HG03342 (cell line): ENCODE measurements at regions not wholly inside any gene's neighbourhood (a gene's known extent, or its start where the extent isn't known, plus 50 kb on each side); places are given as distances from the start of the nearest gene placed in this dataset.

Source experiments
- ATAC-seq: cut with Tn5 transposase; IDR thresholded peaks from one replicate; pipeline ENCODE4 v1.9.1; 2021; ENCODE audit warnings: mild to moderate bottlenecking, moderate library complexity; ENCODE audit not compliant: unreplicated experiment

DNA sequence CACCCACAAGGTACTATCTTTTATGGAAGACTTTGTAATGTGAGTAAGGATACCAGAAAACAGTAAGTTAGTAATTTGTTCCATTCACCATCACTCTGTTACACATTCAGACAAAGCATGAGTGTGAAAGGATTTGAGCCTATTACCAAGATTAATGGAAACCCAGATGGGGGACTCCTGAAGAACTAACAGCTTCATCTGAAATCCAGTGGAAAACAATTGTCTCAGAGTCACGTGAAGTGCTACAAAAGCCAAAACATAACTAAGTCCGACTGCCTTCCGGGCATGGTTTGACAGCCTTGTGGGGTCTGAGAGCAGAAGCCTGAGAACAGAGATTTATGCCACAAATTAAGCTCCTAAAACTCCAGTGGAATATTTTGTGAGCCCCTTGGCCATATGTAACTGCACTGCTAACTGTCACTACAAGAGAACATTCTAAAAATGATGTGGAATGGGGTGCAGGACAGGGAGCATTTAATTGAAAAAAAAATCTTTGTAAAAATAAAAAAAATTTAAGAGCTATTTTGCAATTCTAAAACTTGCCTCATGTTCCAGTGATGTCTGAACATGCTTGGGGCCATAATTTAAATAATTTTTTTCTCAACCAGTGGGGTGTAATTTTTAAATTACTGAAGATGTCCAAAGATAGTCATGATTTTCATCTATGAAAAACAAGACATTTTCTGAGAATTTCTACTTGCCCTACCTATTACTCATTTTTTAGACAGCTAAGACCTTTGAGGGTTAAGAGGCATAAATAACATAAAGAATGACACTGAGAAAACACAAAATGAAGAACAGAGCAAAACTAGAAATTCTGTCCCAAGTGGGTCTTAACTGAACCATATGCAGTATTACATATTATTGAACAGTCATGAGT lies 555.0 kb downstream of the INHBA start:
- ATAC-seq = no peak

DNA sequence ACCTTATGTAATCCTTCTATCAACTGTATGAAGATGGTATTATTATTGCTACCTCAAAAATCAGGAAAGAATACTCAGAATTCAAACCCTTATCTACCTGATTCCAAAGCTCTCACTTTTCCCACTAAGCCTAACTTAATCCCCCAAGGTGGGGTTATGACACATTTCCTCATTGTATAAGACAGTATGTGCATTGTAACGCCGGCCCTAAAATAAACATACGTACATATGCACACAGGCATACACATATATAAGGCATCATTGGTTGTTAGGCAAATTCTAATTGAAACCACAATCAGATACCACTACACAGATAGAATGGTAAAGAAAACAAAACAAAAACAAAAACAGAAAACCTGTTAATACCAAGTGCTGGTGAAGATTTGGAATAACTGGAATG lies 556.5 kb downstream of the INHBA start:
- ATAC-seq = no peak

DNA sequence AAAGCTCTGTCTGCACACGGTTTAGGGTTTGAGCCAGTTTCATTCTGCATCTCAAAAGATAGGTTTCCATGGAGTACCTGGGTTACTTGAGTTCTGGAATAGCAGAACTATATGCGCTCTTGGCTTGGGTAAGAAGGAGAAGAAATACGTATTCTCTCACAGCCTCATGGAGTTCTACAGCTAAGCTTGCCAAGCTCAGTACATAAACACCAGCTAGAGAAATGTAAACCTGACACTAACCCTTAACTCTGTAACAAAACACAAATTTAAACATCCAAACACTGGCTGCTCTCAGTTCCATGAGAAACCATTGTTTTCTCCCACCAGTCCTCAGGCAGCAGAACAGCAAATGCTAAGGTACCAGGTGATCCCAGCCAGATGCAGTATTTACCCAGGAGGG lies 557.2 kb downstream of the INHBA start:
- ATAC-seq = no peak

- no peak for ATAC-seq
Observed at GRCh38 chr7:41142904-41143473, 559.9 kb downstream of the INHBA start.

DNA sequence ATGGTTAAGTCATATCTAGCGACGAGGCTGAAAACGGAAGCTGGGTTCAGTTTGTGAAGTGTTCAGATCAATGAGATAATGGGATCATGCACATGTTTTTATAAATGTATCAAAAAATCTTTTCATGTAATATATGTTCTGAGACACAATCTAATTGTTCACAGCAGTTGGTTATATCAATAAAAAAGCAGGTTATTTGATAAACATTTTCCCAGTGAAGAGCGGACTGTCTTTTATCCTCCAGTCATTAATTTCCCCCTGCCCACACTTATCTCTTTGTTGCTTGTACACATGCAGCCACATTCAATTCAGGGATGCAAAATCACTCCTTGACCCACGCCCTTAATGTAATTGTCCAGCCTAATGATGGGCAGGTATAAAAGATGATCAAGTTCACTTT lies 563.1 kb downstream of the INHBA start:
- no peak for ATAC-seq

DNA sequence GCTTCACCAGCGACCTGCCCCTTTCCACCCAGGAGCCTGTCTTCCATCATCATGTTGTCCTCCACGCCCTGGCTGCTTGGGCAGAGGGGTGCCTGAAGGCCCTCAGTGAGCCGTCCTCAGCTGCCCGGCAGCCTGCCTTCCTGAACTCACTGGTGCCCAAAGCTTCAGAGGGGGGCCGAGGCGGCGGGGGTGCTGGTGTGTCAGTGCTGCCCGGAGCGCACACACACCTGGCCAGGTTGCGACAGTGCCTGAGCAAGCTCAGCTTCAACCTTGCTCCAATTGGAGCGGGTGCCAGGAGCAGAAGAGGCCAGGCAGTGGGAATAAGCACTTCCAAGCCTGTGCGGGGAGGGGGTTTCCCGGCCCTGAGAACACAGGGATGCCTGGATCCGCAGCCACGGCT lies 566.3 kb downstream of the INHBA start:
- ATAC-seq = no peak

DNA sequence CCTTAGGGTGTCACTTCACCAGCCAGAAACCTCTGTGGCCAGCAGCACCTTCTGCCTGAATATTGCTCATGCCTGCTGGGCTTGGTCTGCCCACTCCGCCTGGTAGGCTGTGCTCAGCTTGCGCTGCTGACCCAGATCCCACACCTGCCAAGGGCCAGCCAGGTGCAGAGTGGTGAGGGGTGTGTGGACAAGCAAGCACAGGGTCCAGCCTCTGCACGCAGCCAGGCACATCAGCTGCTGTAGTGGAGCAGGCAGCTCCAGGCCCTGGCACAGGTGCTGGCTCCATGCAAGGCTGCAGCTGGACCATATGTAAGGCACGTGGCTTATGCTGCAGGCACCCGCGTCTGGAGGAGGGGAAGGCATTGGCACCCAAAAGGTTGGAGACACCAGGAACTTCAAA lies 567.4 kb downstream of the INHBA start:
- ATAC-seq = no peak

DNA sequence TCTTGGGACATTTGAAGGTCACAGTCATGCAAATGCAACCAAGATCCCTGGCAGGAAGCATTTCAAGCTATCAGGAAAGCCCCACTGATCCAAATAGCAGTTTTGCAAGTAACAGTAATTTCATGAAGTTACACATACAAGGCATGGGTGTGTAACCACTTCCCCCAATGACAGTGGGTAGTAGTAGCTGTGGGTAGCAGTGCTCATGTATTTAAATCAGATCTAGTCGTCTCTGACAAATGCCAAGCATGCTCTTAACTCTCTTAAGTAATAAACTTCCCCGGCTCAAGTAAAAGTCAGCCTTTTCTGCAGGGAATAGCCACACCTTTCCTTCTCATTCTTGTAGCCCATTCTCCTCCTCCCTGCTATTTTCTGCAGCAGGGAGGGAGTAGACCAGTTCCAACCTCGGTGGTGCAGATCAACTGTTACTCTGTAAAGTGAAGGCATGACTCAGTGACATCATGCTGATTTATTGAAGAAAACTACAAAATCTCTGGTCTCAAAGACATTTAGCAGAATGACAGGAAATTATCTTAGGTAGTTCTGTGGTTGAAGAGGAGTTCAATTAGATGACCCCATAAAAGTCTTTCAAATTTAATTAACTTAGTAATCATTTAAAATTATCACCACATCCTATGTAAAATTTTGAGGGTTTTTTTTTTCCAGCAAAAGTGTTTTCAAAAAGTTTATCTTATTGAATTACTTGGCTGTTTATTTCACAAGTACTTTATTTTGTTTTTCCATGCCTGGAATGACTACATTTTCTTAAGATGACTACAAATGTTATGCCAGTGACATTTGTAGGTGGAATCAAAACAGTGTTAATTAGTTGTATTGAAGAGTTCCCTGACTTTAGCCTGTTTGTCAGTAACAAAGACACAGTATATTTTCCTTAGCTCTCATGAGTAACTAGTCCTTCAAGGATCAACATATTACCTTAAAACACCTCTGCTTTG lies 568.3 kb downstream of the INHBA start:
- peak; percentile 80 for ATAC-seq

DNA sequence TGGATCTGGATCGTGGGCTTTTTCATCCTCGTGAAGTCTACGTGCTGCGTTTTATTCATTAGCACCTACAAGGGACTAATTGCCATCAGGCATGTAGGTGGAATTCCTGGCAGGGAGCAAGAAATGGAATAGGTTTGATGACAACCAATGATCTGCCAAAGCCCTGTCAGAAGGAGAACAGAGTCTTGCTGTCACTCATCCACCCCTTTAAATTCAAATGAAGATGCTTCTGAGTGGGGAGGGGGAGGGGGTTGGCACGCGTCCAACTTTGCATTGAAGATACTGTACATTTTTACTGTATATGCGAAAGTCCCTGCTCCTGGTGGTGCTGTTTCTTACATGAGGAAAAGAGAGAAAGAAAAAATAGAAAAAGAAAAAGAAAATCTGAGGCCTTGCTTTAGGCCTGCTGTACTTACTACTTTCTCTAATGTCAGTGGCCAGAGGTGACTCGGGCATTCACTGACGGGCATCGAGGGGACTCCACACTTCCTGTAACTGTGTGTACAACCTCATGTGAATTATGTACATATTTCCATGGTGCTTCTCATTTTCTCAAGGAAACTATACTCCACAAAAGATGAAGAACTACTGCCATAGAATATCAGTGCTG lies 569.1 kb downstream of the INHBA start:
- ATAC-seq = peak; percentile 30

DNA sequence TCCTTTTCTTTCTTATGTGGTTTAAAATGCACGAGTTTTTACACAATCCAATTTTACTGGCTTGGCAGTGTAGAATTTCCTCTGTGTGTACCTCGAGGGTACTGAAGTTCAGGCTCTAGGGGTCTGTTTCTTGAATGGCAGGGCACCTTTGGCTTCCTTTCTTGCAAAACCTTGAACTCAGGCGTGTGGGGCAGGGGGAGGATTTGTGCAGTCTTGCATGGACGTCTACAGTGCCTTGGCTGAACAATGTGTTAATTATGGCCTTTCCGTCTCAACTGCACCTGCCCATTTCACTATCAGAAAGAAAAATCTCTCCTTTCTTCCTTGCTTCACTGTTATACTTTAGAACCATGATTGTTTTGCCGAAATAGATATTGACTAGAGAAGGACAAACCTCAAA lies 570.9 kb downstream of the INHBA start:
- ATAC-seq = no peak

- no peak for ATAC-seq
Observed at GRCh38 chr7:41130561-41131236, 572.2 kb downstream of the INHBA start.

DNA sequence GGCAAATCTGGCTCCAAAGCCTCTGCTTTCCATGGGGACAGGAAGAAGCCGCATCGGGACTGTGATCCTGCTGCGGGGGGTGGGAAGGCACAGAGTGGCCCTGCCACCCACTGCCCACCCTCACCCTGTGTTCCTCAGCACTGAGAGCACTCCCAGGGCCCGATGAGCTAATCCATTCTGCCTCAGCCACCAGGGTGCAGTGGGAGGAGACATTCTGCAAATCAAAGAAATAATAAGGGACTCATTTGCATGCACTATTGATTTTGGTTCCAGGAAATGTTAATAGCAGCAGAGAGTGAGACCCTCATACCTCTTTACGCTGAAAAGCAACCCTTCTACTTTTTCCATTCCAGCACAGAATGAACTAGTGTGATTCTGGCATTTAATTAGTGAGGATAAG lies 572.8 kb downstream of the INHBA start:
- ATAC-seq = no peak

- ATAC-seq = no peak
Observed at GRCh38 chr7:41125343-41125742, 577.5 kb downstream of the INHBA start.

DNA sequence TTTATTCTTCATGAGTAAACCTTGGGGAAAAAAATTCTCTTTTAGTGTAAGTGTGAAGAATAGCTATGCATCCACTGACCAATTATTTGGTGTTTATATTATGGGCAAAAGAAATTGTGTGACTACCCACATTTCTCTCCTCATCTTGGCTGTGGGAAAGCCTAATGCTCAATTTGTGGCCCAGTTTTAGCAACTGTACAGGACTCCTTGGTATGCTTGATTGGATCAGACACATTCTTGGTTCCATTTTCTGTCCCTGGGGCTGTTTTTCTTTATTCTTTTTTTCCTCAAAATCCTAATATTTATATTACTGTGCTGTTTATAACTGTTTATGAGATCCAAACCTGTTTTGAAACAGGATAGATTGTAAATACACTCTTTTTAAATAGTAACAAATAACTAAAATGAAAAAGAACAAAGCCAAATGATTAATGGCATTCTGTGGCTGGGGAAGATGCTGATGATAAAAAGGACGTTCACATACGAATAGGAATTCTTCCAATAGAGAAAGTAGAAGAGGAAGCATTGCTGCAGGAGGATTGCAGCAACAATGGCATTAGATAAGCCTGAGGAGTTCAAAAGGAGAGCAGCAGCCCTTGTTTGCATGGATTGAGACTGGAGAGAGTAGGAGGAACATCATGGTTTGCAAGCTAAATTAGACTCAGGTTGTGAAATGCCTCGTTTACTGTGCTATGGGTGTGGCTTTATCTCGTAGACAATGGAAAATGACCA lies 580.5 kb downstream of the INHBA start:
- no peak for ATAC-seq

- ATAC-seq = no peak
Observed at GRCh38 chr7:41121228-41121627, 581.7 kb downstream of the INHBA start.

- no peak for ATAC-seq
Observed at GRCh38 chr7:41118486-41118885, 584.4 kb downstream of the INHBA start.

DNA sequence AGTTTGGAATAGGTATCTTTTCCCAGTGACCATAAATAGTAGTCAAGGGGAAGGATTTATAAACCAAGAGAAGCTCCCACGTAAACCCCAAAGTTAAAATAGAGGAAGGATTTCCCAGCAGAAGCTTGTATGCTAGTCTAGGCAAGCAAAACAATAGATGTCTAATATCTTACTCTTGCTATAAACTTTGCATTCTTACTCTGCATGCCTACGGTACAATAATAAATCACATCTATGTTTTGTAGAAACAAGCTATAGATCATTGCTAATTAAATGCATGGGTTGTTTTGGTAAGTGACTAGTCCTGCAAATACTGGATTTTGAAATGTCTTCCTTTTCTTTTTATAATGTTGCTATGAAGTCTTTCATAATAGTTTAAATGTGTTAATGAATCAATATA lies 585.5 kb downstream of the INHBA start:
- ATAC-seq = no peak

DNA sequence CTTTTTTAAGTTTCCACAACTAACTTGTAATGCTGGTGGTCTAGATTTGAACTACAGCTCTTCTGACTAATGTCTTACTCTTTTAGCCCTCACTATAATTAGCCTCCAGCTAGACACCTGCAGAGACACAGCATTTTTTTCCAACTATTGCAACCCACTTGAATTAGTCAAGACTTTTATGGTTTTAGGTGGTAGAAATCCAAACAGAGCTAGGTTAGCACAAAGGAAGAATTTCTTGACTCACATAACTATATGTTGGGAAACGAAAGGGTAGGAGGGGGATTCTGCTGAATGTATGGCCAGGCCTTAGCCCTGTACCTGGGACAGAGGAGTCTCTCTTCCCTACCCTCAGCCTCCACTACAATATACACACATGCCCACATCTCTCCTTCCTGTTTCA lies 586.1 kb downstream of the INHBA start:
- no peak for ATAC-seq

- no peak for ATAC-seq
Observed at GRCh38 chr7:41116337-41116736, 586.6 kb downstream of the INHBA start.

DNA sequence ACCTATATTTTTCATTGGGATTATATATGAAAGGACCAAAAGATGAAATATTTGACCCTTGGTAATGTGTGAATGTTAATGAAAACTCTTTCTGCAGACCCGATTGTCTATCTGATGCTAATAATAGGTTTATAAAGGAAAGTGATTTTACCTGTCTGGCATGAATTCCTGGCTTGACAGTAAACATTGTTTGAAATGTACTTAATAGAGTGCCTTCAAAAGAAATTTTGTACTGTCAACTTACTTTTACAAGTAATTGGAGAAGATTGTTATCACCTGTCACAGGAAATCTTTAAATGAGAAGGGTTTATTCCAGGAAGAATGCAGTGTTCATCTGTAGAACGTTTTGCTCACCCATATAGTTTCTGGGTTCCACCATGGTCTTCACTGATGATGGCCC lies 588.2 kb downstream of the INHBA start:
- no peak for ATAC-seq
